ENCODE measurements at regions not wholly inside any gene's neighbourhood (a gene's known extent, or its start where the extent isn't known, plus 50 kb on each side); places are given as distances from the start of the nearest gene placed in this dataset.

DNA sequence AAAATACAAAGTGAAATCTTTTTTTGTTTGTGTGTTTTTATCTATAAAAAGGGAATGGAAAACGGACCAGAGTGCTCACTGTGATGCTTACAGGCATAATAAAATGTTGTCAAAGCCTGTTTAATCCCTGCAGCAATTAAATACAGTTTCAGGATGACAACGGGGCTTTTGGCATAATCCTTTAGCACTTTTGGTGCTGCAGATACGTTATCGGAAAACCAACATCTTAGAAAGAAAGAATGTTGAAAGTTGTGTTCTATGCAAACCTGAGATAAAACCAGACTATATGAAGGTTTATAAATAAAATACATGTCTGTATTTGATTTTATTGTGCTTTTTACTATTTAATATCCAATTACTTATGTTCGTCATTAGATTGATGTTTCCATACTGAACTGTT, 307.4 kb upstream of the DAB2 start:
- TF ChIP-seq, protein P1, sequence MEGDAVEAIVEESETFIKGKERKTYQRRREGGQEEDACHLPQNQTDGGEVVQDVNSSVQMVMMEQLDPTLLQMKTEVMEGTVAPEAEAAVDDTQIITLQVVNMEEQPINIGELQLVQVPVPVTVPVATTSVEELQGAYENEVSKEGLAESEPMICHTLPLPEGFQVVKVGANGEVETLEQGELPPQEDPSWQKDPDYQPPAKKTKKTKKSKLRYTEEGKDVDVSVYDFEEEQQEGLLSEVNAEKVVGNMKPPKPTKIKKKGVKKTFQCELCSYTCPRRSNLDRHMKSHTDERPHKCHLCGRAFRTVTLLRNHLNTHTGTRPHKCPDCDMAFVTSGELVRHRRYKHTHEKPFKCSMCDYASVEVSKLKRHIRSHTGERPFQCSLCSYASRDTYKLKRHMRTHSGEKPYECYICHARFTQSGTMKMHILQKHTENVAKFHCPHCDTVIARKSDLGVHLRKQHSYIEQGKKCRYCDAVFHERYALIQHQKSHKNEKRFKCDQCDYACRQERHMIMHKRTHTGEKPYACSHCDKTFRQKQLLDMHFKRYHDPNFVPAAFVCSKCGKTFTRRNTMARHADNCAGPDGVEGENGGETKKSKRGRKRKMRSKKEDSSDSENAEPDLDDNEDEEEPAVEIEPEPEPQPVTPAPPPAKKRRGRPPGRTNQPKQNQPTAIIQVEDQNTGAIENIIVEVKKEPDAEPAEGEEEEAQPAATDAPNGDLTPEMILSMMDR (conservative IDR thresholded peaks at IDR 0.05; ENCODE audit: low read depth, low read length), result no peak
- DNase-seq (ENCODE audit: low read depth), result no peak

DNA sequence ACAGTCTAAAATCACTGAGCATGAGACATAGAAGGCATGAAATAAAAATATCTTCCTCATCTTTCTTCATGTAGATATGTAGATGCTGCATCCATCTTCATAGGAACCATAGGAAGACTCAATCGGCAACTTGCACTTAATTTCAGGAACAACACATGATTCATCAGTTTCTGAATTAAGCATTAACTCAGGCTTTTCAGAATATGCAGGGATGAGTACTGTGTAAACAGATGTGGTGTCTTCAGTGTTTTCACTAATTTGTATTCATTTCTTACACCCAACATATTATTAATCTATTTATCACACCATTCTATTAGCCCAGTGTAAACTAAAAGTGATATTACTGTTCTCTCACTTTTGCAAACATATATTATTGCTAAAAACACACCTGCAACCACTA, 305.9 kb upstream of the DAB2 start:
- TF ChIP-seq, protein P1 (conservative IDR thresholded peaks at IDR 0.05; ENCODE audit: low read depth, low read length), result no peak
- no peak overlapping the region for H3K4me3 ChIP-seq (ENCODE audit: low read length)
- DNase-seq (ENCODE audit: low read depth), result no peak

More for the DNA sequence above, 307.4 kb upstream of the DAB2 start:
- H3K4me3 ChIP-seq (ENCODE audit: low read length), result no peak overlapping the region

DNA sequence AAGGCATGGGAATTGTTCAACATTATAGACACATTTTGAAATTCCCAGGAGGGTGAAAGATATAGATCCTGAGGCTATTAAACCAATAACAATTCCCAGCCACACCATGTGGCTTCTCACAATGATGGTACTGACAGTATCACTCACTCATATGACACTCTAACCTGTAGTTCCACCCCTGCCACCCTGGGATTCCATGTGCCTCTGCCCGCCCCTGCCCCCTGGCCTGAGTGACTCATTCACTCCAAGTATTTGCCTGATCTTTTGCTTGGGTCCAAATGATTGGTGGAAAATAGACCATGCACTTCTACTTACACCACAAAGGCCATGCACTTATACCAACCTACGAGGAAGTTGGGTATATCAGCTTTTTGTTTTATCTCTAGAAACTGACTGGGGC, 305.2 kb upstream of the DAB2 start:
- no peak overlapping the region for H3K4me3 ChIP-seq (ENCODE audit: low read length)
- DNase-seq (ENCODE audit: low read depth), result no peak
- TF ChIP-seq, protein P1 (conservative IDR thresholded peaks at IDR 0.05; ENCODE audit: low read depth, low read length), result no peak

DNA sequence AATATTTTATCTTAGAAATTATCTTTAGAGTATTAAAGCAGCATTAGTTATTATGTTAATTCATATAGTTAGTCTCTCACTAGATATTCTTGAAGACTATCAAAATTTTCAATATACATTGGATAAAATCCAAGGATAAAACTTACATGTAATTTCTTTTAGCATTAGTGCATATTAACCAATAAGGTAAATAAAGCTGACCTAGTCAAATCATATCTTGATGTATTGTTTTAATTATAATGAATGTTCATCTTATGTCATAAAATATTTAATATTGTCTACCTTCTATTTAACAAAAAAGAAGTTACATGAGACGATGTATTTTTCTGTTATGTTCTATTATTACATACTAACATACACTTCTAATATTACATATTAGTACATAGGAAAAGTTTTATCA, 301.7 kb upstream of the DAB2 start:
- no peak overlapping the region for H3K4me3 ChIP-seq (ENCODE audit: low read length)
- DNase-seq (ENCODE audit: low read depth), result no peak
- TF ChIP-seq, protein P1 (conservative IDR thresholded peaks at IDR 0.05; ENCODE audit: low read depth, low read length), result no peak

DNA sequence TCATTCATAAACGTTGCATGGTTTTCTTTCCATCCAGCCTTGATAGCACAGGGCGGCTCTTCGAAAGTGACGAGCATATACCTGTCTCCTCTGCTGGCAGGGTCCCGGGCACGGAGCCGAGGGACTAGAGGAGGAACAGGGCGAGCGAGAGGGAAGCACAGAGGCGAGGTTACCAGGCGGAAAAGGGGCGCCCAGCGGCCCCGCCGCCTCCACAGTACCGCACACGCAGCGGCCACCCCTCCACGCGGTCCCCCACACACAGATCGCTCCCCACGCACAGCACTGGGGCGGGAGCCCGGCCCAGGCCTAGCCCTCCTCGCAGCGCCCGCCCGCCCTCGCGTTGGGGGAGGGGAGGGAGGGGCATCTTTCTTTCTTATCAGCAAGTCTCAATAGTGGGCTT, 296.6 kb upstream of the DAB2 start:
- no peak overlapping the region for H3K4me3 ChIP-seq (ENCODE audit: low read length)
- DNase-seq (ENCODE audit: low read depth), result no peak
- TF ChIP-seq, protein P1 (conservative IDR thresholded peaks at IDR 0.05; ENCODE audit: low read depth, low read length), result no peak

DNA sequence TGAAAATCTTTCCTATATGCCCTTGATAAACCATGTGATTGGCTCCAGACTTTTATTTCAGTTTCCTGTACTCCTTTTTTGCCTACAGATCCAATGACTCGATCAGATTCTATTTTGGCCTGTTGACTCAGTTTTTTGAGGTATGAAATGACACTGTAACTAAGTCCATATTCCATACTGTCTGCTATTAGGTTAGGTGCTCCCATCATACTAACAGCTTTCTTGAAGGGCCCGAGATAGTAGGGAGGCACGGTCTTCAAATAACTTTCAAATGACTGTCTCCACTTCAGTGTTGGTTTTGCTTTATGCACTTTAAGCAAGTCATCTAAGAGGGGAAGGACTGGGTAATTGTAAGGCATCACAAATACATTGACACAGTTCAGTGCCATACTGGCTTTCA, 295.4 kb upstream of the DAB2 start:
- DNase-seq (ENCODE audit: low read depth), result no peak
- H3K4me3 ChIP-seq (ENCODE audit: low read length), result no peak overlapping the region
- TF ChIP-seq, protein P1 (conservative IDR thresholded peaks at IDR 0.05; ENCODE audit: low read depth, low read length), result no peak

DNA sequence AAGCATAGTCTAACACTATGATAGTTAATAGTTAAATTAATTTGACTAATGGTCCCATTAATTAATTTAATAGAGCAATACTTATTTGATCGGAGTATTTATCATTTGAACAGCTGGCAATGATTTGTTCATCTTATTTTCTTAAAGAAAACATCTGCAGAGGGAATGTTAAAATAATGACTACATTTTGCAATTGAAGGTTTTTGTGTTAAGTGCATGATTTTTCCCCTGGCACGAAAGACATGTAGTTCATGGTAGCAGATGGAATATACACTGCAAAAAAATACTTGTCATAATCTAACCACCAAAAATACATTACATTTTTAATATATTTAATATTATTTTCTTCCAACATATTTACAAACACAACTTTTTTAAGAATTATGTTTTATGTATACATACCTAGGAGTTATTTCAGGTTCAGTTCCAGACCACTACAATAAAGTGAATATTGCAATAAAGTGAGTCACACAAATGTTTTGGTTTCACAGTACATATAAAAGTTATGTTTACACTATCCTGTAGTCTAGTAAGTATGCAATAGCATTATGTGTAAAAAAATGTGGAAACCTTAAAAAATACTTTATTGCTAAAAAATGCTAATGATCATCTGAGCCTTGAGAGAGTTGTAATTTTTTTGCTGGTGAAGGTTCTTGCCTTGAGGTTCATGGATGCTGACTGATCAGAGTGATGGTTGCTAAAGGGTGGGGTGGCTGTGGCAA, 292.6 kb upstream of the DAB2 start:
- TF ChIP-seq, protein P1 (conservative IDR thresholded peaks at IDR 0.05; ENCODE audit: low read depth, low read length), result no peak
- no peak overlapping the region for H3K4me3 ChIP-seq (ENCODE audit: low read length)
- no peak for DNase-seq (ENCODE audit: low read depth)

Measured in retinal pigment epithelial cell (primary cell).